Osteocyte (in vitro differentiated cells): ENCODE measurements at regions not wholly inside any gene's neighbourhood (a gene's known extent, or its start where the extent isn't known, plus 50 kb on each side); places are given as distances from the start of the nearest gene placed in this dataset.
"Not testable (repeated sequence)": the region's sequence is repeated elsewhere in the genome, so short reads cannot be mapped to it uniquely, and the experiment has no call there.

Experiments used
- DNase-seq: peaks from one replicate; pipeline ENCODE4 v3.0.0; 2021; ENCODE audit warnings: mixed read lengths; ENCODE audit not compliant: unreplicated experiment; ENCODE audit errors: extremely low spot score
- H3K27ac Mint-ChIP-seq: one replicate; pipeline ENCODE4 v1.8.0; 2021; ENCODE audit warnings: mild to moderate bottlenecking, mixed read lengths; ENCODE audit not compliant: unreplicated experiment
- H3K27me3 Mint-ChIP-seq: one replicate; pipeline ENCODE4 v1.8.0; 2021; ENCODE audit warnings: mixed read lengths; ENCODE audit not compliant: unreplicated experiment
- H3K36me3 Mint-ChIP-seq: one replicate; pipeline ENCODE4 v1.8.0; 2021; ENCODE audit warnings: mixed read lengths; ENCODE audit not compliant: unreplicated experiment
- H3K4me1 Mint-ChIP-seq: one replicate; pipeline ENCODE4 v1.8.0; 2021; ENCODE audit warnings: mixed read lengths; ENCODE audit not compliant: unreplicated experiment
- H3K4me3 Mint-ChIP-seq: one replicate; pipeline ENCODE4 v1.8.0; 2021; ENCODE audit warnings: mild to moderate bottlenecking, moderate library complexity, mixed read lengths; ENCODE audit not compliant: unreplicated experiment
- H3K9me3 Mint-ChIP-seq: one replicate; pipeline ENCODE4 v1.8.0; 2021; ENCODE audit warnings: mixed read lengths; ENCODE audit not compliant: unreplicated experiment
- CTCF ChIP-seq: fragments of 200-600 bp; sonication (generic); IDR thresholded peaks from 2 replicates; pipeline ENCODE4 v1.5.0; 2021; ENCODE audit warnings: antibody characterized with exemption, mild to moderate bottlenecking, moderate library complexity

GRCh38 chr9:41653560-41654340, 464.6 kb upstream of the ZNG1F start:
- H3K9me3 Mint-ChIP-seq, H3K36me3 Mint-ChIP-seq, DNase-seq, H3K4me3 Mint-ChIP-seq, H3K27ac Mint-ChIP-seq, H3K27me3 Mint-ChIP-seq, H3K4me1 Mint-ChIP-seq: not testable (repeated sequence)

- not testable (repeated sequence) for H3K9me3 Mint-ChIP-seq, H3K27me3 Mint-ChIP-seq, DNase-seq, H3K4me1 Mint-ChIP-seq, H3K4me3 Mint-ChIP-seq, H3K27ac Mint-ChIP-seq, H3K36me3 Mint-ChIP-seq
Observed at GRCh38 chr9:41652800-41653199, 463.7 kb upstream of the ZNG1F start.

- not testable (repeated sequence) for DNase-seq, H3K4me1 Mint-ChIP-seq, H3K27ac Mint-ChIP-seq, H3K4me3 Mint-ChIP-seq, H3K27me3 Mint-ChIP-seq, H3K36me3 Mint-ChIP-seq, H3K9me3 Mint-ChIP-seq
Observed at GRCh38 chr9:41652100-41652713, 463.1 kb upstream of the ZNG1F start.

GRCh38 chr9:41650086-41650485, 461.0 kb upstream of the ZNG1F start:
- H3K27me3 Mint-ChIP-seq, H3K4me3 Mint-ChIP-seq, H3K36me3 Mint-ChIP-seq, H3K27ac Mint-ChIP-seq, DNase-seq, H3K9me3 Mint-ChIP-seq, H3K4me1 Mint-ChIP-seq: not testable (repeated sequence)

- H3K36me3 Mint-ChIP-seq, H3K4me3 Mint-ChIP-seq, DNase-seq, H3K27ac Mint-ChIP-seq, H3K4me1 Mint-ChIP-seq, H3K27me3 Mint-ChIP-seq, H3K9me3 Mint-ChIP-seq: not testable (repeated sequence)
Observed at GRCh38 chr9:41648564-41648963, 459.4 kb upstream of the ZNG1F start.

- H3K4me1 Mint-ChIP-seq, DNase-seq, H3K27ac Mint-ChIP-seq, H3K4me3 Mint-ChIP-seq, H3K27me3 Mint-ChIP-seq, H3K36me3 Mint-ChIP-seq, H3K9me3 Mint-ChIP-seq: not testable (repeated sequence)
Observed at GRCh38 chr9:41646246-41646645, 457.1 kb upstream of the ZNG1F start.

GRCh38 chr9:41643571-41644279, 454.6 kb upstream of the ZNG1F start:
- not testable (repeated sequence) for H3K9me3 Mint-ChIP-seq, H3K27me3 Mint-ChIP-seq, H3K36me3 Mint-ChIP-seq, H3K4me1 Mint-ChIP-seq
- peak overlapping the region; percentile 78 for H3K27ac Mint-ChIP-seq
- peak overlapping the region; percentile 67 for H3K4me3 Mint-ChIP-seq
- DNase-seq = peak; percentile 89
- peak; percentile 28 for TF ChIP-seq CTCF

GRCh38 chr9:41633726-41634125, 444.6 kb upstream of the ZNG1F start:
- not testable (repeated sequence) for H3K9me3 Mint-ChIP-seq, H3K4me1 Mint-ChIP-seq, H3K27me3 Mint-ChIP-seq, H3K36me3 Mint-ChIP-seq, H3K27ac Mint-ChIP-seq, H3K4me3 Mint-ChIP-seq
- peak; percentile 77 for DNase-seq

- H3K4me1 Mint-ChIP-seq, H3K27ac Mint-ChIP-seq, H3K36me3 Mint-ChIP-seq, H3K27me3 Mint-ChIP-seq, H3K4me3 Mint-ChIP-seq, H3K9me3 Mint-ChIP-seq: not testable (repeated sequence)
- peak; percentile 78 for DNase-seq
Observed at GRCh38 chr9:41623666-41624065, 434.5 kb upstream of the ZNG1F start.

GRCh38 chr9:41619254-41619653, 430.1 kb upstream of the ZNG1F start:
- H3K36me3 Mint-ChIP-seq, H3K4me1 Mint-ChIP-seq, H3K9me3 Mint-ChIP-seq, H3K27ac Mint-ChIP-seq, H3K4me3 Mint-ChIP-seq, H3K27me3 Mint-ChIP-seq: not testable (repeated sequence)
- peak; percentile 81 for DNase-seq

- H3K36me3 Mint-ChIP-seq, H3K27ac Mint-ChIP-seq, H3K9me3 Mint-ChIP-seq, H3K4me1 Mint-ChIP-seq, H3K4me3 Mint-ChIP-seq, DNase-seq, H3K27me3 Mint-ChIP-seq: not testable (repeated sequence)
Observed at GRCh38 chr9:41606961-41607547, 417.9 kb upstream of the ZNG1F start.
